HG02970 (cell line): ENCODE measurements at regions not wholly inside any gene's neighbourhood (a gene's known extent, or its start where the extent isn't known, plus 50 kb on each side); places are given as distances from the start of the nearest gene placed in this dataset.

Source experiments
- ATAC-seq: cut with Tn5 transposase; IDR thresholded peaks from one replicate; pipeline ENCODE4 v1.9.1; 2021; ENCODE audit warnings: mild to moderate bottlenecking, moderate library complexity, moderate number of reproducible peaks; ENCODE audit not compliant: unreplicated experiment, low FRiP score

DNA sequence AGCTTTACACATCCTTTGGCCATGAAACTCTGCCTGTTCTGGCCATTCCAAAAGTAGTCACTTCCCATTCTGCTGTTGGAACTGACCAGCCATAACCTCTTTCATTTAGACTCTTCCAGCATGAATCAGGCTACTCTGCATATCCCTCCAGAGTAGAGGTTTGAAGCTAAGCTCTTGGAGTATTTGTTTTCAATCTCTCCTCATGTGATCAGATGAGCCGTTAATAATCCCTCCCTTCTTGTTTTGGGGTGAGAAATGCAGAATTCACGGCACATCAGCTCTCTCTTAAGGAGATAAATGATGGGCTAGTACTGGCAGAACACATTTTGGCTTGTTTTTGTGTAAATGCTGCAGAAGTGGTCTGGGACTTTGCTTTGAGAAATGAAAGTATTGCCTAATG, 519.9 kb downstream of the PCDH17 start:
- no peak for ATAC-seq

DNA sequence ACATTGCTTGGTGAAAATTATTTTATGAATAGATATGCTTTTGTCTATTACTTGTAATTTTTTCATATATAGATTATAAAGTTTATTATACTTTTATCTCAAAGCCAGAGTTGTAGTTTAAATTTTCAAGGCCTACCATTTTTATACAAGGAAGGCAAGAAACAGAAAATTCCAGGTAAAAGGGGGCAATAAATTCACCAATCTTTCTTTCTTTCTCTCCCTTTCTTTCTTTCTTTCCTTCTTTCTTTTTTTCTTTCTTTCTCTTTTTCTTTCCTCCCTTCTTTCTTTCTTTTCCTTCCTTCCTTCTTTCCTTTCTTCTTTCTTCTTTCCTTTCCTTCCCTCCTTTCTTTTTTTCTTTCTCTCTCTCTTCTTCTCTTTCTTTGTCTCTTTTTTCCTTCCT, 529.4 kb downstream of the PCDH17 start:
- ATAC-seq = no peak

DNA sequence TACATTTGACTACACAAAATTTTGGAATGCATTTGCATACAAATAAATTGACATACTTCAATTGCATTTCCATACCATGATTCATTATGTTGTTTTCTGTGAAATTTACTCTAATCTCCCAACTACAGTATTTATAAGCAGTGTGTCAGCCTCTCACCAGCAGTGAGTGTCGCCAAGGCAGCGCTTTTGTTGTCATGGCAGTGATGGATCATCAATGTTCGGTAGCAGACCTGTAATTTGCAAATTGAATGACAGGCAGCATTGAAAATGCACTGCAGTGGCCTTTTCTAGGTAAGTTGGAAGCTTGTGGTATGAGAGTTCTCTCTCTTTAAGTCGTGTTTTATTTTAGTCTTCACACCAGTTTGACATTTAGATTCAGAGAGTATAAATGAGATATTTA, 534.1 kb downstream of the PCDH17 start:
- ATAC-seq = no peak

DNA sequence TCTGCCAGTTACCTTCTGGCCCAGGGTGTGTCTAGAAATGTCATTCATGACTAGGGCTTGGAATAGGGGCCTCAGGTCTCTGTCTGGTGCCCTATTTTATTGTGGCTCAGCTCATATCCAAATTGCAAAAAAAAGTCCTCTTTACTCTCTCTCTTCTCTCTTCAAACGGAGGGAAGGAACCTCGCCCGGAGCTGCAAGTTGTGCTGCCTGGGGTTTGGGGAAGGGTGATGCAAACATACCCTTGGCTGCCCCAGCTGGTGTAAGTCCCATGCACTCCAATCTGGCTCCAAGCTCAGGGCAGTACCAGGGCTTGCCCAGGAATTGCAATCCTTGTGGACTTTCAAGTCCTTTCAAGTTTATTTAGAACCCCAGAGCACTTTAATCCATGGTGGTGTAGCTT, 549.6 kb downstream of the PCDH17 start:
- no peak for ATAC-seq

DNA sequence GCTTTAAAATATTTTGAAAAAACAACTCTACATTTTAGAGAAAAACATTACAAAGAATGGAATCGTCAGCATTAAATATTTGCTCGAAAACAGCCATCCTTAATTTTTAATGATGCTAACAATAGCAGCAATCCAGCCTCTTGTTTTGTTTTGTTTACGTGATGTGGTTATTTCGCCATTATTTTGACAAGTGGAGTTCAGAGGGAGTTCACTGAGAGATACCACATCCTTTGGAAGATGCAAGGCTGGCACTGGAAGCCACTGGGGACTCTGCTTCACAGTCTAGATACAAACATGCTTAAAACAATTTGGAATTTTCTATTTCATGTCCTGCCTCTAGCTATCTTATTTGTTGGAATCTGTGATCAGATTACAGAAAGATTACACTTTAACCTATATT, 556.3 kb downstream of the PCDH17 start:
- ATAC-seq = no peak

DNA sequence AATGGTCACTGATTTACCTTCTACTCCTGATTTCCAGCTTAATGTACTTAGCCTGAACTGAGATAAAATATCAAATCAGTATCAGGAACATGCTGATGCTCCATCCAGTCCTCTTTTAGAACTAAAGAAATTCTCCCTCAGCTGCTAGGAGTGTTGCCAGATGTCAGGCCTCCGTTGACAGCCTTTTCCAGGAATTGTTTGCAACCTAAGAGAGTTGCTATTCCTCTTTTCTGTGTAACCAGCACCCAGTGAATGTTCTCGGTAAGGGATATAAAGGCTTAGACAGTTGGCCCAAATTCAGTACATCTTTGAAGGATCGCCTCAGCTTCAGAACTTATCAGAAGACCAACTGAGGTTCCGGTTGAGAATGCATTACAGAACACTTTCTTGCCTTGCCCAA, 559.0 kb downstream of the PCDH17 start:
- ATAC-seq = no peak

DNA sequence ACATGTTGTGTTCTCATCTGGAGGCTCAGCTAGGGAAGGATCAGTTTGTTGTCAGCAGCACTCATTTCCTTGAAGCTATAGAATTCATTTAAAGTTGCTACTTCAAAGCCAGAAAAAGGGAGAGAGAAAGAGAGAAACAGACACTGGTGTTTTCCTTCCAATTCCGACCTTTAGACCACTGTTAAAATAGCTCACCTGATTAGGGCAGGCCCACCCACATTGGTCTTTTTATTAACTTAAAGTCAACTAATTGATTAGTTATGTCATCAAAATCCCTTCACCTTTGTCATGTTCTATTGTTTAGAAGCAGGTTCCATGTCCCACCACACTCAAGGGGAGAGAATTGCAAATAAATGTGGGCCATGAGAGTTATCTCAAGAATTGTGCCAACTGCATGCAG, 560.2 kb downstream of the PCDH17 start:
- ATAC-seq = no peak

DNA sequence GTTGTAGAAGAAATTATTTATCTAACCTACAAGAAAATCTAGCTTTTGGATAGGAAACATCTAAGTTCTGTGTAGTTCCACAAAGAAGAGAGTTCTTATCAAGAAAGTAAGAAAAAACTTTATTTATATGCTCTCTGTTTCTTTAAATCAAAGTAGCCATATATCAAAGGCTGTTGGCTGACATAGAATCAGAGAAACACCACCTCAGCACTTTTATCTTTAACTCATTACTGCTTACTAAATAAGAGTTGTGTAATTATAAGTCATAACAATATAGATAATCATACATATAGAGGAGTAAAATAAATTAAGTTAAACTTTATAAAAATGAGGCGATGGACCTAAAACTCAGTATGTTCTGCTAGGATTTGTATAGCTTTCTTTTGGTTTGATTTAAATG, 570.6 kb downstream of the PCDH17 start:
- no peak for ATAC-seq

DNA sequence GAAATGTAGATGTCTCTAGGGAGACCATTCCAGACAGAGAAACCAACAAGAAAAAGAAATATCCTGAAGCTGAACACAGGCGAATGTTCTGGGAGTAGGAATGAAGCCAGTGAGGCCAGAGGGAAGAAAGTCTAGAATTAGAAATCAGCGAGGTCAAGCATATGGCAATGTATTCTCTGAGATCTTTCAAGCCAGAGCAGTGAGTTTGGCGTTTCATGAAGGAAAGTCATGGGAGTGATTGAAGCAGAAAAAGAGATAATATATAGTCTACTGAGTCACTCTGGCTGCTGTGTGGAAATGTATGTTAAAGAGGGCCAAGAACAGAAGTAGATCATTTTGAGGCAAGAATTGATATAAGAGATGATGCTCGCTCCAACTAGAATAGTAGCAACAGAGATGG, 576.0 kb downstream of the PCDH17 start:
- ATAC-seq = no peak

DNA sequence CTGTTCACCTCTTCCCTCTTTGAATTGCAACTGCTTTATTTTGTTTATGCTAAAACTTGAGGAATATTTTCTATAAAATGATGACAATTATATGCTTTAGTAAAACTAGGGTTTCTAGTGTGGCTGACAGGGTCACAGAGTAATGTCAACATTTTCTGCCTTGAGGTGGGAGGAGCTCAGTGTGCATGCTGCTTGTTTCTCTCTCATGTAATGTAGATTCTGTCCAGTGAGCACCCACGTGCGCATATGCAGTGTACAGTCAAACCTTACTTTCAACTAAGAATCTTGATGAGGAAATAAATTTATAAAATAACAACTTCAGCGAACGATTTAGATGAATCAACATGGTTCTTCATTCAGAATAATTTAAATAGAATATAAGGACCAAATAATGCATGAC, 603.9 kb downstream of the PCDH17 start:
- no peak for ATAC-seq

DNA sequence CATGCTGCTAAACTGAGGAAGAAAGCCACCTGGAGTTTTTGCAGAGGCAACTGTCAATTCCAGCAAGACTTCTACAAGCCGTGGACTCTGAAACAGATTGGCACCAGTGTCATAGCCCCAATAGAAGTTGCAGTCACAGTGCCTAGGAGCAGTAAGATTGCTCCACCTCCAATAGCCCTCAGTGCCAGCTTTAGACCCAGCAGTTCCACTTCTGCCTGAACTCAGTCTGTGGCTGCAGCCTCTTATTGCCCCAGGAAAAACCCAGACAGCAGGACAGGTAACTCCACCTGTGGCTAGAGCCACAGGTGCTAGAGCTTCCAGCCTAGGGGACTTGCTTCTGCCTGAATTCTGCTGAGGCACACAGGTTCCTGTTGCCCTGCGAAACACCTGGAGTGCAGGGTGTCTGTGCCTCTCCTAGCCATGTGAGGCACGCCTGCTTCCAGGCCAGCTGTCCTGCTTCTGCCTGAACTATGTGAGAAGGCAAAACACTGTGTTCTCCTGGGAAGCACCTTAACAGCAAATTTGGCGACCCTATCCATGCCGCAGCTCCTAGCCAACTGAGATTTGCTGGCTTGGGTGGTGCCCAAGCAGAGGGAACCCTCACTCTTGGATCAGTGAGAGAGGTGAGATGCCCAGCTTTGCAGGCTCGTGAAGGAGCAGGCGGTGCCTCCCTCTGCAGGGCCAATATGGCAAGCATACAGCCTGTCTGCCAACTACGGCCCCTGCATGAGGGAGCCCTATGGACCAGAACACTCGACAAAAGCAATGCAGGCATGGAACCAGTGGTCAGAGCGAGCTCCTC, 607.6 kb downstream of the PCDH17 start:
- ATAC-seq = no peak

DNA sequence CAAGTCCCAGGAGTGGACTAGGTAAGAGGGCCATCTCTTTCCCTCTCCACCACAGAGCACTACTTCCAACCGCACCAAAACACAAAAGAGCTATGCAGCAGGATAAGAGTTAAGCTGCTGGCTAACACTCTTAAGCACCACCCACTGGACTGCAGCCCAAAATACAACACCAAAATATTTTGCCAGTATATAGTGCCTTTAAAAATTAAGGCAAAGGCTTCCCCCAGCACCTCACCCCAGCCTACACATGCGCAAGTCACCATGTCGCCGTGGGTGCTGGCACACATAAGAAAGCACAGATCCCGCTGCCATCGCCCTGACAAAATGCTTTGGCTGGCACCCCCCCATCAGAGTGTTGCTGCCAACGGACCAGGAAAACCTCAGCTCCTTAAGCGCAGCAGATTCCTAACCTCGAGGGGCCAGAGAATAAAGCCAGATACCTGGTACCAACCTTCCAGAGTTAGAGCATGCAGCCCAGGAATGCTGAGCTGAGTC, 608.3 kb downstream of the PCDH17 start:
- no peak for ATAC-seq

DNA sequence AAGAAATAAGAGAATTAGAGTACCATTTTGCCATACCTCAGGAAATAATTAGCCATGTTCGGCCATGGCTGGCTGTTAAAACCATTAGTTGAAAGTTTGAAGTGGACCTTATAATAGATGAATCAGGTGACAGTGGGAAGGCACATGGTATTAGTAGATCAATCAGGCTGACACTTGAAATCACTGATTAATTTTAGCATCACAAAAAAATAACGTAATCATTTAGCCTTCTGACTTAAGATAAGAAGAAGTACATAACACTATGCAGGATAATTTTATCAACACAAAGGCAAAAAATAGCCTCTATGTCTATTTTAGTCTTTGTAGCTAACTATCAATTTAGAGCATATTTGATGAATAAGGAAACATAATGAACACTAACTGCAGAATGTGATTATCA, 615.5 kb downstream of the PCDH17 start:
- ATAC-seq = no peak

DNA sequence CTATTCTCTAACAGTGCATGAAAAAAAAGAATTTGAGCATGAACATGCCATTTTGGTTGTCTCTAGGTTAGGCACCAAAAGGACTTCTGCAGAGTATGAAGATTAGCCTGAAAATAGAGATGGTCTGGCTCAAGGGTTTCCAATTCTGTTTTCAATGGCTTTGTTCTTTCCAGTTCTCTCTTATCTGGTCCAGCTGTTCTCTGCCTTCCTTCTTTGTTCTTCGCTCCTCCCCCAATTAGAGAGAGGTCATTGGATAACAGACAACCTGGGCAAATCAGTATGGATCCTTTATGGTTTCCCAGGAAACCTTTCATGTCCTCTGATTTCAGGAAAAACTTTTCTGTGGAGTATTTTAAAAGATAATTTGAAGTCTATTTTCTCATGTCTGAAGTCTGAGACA, 623.4 kb downstream of the PCDH17 start:
- no peak for ATAC-seq

DNA sequence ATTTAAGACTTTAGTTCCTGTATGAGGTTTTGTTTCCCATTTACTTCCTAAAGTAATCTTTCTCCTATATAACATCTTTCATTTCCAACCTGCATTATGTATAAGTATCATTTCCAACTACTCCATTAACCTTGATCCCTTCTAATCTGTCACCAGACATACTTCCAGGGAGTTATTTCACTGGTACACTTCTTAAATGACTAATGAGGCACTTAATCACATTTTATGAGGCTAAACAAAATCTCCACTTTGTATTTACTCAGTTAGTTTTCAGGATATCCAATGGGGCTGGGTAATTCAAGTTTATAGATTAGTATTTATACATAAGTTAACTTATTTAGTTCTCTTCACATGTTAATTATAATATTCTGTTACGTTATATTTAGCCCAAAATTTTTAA, 634.7 kb downstream of the PCDH17 start:
- no peak for ATAC-seq

DNA sequence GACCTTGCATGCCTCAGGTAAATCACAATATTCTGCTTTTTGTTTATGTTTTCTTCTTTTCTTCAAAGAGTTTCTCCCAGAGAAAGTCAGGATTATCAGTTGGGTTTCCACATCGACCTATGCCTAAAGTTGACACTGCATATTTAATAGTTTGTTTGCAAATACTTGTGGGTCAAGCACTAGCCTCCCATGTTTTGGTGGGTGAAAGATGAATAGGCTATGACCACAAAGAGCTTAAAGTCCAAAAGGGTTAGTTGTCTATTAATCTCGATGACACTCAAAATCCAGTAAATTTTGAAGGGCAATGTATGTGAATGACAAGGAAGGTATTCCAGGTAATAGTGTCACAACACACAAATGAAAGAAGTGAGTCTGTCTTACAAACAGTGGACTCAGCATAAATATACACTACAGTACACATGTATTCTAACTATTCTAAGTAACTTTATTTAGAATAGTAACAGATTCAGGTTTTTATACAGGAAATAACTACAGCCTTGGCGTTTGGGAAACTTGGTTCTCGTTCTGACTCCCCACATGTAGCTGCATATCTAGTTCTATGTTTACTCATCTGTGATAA, 667.1 kb downstream of the PCDH17 start:
- no peak for ATAC-seq

DNA sequence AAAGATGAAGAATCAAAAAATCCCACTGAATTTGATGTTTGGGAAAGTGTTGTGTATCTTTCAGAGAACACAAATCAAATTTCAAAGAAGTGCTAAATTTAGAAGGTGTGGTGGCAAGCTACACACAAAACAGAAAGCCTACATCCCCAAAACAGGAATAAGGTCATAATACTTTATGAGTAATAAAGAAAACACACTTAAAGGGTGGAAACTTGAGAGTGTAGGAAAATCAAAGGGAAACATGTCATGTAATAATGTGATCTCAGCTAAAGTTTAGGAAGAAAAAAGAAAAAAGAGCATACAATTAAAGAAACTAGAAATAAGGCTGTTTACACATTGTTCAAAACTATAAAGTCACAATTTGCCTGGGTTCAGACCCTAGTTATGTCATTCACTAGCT, 668.7 kb downstream of the PCDH17 start:
- no peak for ATAC-seq

DNA sequence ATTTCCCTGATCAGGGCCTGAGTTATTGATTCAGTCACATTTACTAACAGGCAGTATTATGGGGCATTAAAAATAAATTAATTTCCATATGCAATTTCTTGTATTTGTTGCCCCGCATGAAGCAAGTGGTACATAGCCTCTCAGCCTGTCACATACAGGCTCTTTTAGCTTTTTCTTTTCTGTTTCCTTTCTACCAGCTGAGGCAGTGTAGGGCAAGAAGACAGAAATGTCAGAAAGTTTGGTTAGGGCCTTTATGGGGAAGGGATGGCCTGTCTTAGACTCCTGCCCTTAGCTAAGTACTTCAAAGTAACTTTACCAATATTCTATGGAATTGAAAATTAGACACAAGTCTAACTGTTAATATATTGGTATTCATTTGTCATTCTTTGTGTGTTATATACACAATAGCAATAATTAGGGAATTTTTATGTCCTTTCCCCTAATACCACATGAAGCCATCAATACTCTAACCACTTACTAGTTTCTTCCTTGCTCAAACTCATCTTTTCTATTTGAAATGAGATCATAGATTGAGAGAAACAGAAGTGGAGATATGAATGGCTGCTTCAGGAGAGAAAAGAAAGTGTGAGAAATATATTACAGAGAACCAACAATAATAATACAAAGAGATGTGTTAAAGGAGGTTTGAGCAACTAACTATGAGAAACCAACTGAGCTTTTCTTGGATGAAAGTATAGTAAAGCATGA, 669.6 kb downstream of the PCDH17 start:
- no peak for ATAC-seq

DNA sequence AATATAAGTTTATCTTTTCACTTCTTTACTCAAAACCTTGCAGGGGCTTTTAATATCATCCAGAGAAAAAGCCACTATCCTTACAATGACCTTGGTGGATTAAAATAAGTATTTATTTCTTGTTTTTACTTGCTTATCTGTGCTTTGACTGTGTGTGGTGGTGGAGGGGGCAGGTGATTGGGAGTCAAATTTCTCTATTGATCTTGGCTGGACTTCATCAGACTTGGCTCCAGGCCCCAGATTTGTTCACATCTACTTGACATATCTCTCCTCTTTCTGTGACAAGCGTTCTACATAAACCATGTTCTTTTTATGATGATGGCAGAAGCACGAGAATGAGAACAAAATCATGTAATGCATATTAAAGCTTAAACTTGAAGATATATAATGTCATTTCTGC, 670.8 kb downstream of the PCDH17 start:
- no peak for ATAC-seq

DNA sequence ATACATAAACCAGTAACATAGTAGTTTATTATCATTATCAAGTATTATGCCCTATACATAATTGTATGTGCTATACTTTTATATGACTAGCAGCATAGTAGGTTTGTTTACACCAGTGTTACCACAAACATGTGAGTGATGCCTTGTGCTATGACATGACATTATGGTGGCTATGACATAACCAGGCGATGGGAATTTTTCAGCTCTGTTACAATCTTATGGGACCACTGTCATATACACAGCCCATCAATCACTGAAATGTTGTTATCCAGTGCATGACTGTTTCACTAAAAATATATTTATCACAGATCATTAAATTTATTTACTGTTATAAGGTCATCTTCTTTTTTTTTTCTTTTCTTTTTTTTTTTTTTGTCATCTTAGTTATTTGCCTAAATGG, 674.5 kb downstream of the PCDH17 start:
- ATAC-seq = no peak

DNA sequence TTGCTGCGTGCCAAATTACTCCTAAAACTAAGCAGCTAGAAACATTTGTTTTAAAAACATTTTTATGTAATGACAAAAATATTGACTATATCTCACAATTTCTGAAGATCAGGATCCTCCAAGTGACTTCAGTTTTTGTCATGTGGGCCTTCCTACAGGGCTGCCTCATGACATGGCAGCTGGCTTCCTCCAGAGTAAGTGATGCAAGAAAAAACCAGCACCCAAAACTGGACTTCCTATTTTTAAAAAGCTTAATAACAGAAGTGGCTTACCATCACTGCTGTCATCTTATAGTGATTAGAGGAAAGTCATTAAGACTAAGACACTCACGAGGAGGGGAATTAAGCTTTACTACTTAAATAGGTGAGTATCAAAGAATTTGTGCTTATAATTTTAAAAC, 681.7 kb downstream of the PCDH17 start:
- ATAC-seq = no peak
